ENCODE measurements at regions not wholly inside any gene's neighbourhood (a gene's known extent, or its start where the extent isn't known, plus 50 kb on each side); places are given as distances from the start of the nearest gene placed in this dataset.

DNA sequence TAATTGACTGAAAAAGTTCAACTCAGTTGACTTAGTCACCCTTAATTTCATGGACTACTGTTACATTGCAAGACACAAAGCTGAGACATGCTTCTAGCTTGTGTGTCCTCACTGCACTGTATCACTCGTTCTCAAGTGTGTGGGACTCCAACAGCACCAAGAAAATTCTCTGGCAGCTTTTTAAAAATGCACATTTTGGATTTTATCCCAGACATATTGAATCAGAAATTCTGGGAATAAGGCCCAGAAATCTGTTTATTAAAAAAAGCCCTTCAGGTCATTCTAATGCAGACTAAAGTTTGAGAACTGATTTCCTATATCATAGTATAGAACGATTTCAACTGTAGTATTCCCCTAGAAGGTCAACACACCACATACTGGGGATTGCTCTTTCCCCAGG, 1485.3 kb downstream of the PCDH9 start:
- TF ChIP-seq ELF4 (IDR thresholded peaks at IDR 0.05) (no peak), CTBP1 (IDR thresholded peaks at IDR 0.05; ENCODE audit: borderline replicate concordance) (no peak), SP1 (IDR thresholded peaks at IDR 0.05) (no peak), FOXM1 (IDR thresholded peaks at IDR 0.05; ENCODE audit: borderline replicate concordance) (no peak), BHLHE40 (IDR thresholded peaks at IDR 0.05; ENCODE audit: borderline replicate concordance) (no peak), L3MBTL2 (conservative IDR thresholded peaks at IDR 0.05) (no peak), LEF1 (IDR thresholded peaks at IDR 0.05; ENCODE audit: borderline replicate concordance) (no peak), FOXA1 (IDR thresholded peaks at IDR 0.05) (no peak), NFRKB (IDR thresholded peaks at IDR 0.05) (no peak), ZNF384 (IDR thresholded peaks at IDR 0.05) (no peak), PKNOX1 (IDR thresholded peaks at IDR 0.05) (no peak), FOXK2 (IDR thresholded peaks at IDR 0.05) (no peak)

Data from HEK293T (cell line).